ENCODE measurements at regions not wholly inside any gene's neighbourhood (a gene's known extent, or its start where the extent isn't known, plus 50 kb on each side); places are given as distances from the start of the nearest gene placed in this dataset.

- TF ChIP-seq POLR2A (IDR thresholded peaks at IDR 0.05) (no peak), CTCF (IDR thresholded peaks at IDR 0.05) (no peak)
Observed at GRCh38 chr11:69353696-69354544, 60.0 kb downstream of the MYEOV start.

All from esophagus squamous epithelium (tissue), 4 donors.